BLaER1 treated with 17β-estradiol and CSF1 and Interleukin-3, amounts not matched to agents 10 nM and 100 nM (cell line): ENCODE measurements at regions not wholly inside any gene's neighbourhood (a gene's known extent, or its start where the extent isn't known, plus 50 kb on each side); places are given as distances from the start of the nearest gene placed in this dataset.

Experiments used
- H3K27ac ChIP-seq, 11 experiments: shearing (Covaris generic); formaldehyde crosslinking; 2 replicates each; pipeline ENCODE4 v1.8.1; 2022
- H3K27me3 ChIP-seq, 11 experiments: shearing (Covaris generic); formaldehyde crosslinking; 2 replicates each; pipeline ENCODE4 v1.8.1; 2022
- H3K36me3 ChIP-seq, 11 experiments: shearing (Covaris generic); formaldehyde crosslinking; 2 replicates each; pipeline ENCODE4 v1.8.1; 2022
- H3K4me1 ChIP-seq, 10 experiments: shearing (Covaris generic); formaldehyde crosslinking; 2 replicates each; pipeline ENCODE4 v1.8.1; 2022
- H3K4me2 ChIP-seq, 11 experiments: shearing (Covaris generic); formaldehyde crosslinking; 2 replicates each; pipeline ENCODE4 v1.8.1; 2022
- H3K4me3 ChIP-seq, 10 experiments: shearing (Covaris generic); formaldehyde crosslinking; 2 replicates each; pipeline ENCODE4 v1.8.1; 2022
- H3K9ac ChIP-seq, 11 experiments: shearing (Covaris generic); formaldehyde crosslinking; 2 replicates each; pipeline ENCODE4 v1.8.1; 2022
- H3K9me3 ChIP-seq, 11 experiments: shearing (Covaris generic); formaldehyde crosslinking; replicated peaks in 1 of 11; 2 replicates each; pipeline ENCODE4 v1.8.1; 2022
- H4K20me1 ChIP-seq, 11 experiments: shearing (Covaris generic); formaldehyde crosslinking; 2 replicates each; pipeline ENCODE4 v1.8.1; 2022
- Cebpa-rat ChIP-seq, 11 experiments: shearing (Covaris generic); IDR thresholded peaks; 2 replicates each; pipeline ENCODE4 v1.8.1; 2022

DNA sequence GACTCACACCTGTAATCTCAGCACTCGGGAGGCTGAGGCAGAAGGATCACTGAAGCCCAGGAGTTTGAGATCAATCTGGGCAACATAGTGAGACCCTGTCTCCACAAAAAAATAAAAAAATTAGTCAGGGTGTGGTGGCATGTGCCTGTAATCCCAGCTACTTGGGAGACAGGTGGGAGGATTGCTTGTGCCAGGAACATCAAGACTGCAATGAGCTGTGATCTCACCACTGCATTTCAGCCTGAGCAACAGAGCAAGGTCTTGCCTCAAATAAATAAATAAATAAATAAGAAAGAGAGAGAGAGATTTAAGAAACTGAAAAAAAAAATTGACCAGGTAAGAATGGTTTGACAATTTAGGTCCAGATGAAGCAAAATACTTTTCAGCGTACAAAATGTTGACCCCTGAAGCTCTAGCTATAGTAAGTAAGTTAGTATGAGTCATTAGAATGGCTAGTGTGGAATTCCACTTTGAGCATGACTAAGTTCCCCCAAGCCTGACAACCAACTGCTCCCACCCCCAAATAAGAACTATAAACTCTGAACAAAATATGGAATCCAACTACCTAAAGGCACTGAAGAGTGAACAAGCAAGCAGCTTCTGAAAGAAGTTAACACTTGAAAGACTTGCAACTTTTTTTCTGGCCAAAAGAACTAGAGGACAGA, 217.8 kb upstream of the TLE4 start:
- TF ChIP-seq Cebpa-rat (IDR thresholded peaks at IDR 0.05): no peak
- no peak overlapping the region for H3K4me3 ChIP-seq
- H3K9me3 ChIP-seq: peaks cover 0 to 7% (median 0%) of the 10 kb centered on the region in 11 experiments; a peak in 4 of 22 replicates
- peak overlapping the region in 1 of 11 experiments; percentile 39; a peak in 2 of 22 replicates for H3K4me2 ChIP-seq
- H3K27me3 ChIP-seq: no peaks in the 10 kb centered on the region
- H4K20me1 ChIP-seq: no peaks in the 10 kb centered on the region
- H3K9ac ChIP-seq: no peak overlapping the region
- H3K27ac ChIP-seq: no peak overlapping the region
- H3K4me1 ChIP-seq: peaks cover 0 to 49% (median 9%) of the 10 kb centered on the region in 10 experiments; a peak in 9 of 20 replicates
- H3K36me3 ChIP-seq: no peaks in the 10 kb centered on the region

DNA sequence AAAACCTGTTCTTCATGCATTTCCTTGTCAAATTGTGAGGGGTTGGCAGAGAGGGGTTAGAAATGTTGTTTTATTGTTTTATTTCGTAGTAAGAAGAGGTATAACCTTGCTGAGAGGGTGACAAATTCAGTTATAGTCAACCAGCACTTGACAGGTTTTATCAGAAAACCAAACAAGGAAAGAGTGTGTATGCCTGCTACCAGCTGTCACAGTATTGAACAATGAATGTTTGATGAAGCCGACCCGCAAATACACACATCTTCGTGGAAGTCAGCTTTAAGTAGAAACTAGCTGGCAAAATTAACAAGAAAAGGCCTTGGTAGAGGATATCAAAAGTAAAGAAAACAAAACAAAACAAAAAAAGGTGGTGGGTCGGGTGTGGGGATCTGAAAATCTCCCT, 214.6 kb upstream of the TLE4 start:
- Histone ChIP-seq H3K27ac (peak overlapping the region in 5 of 11 experiments; percentile 6 to 52 (median 40); a peak in 6 of 22 replicates), H3K9me3 (peaks cover 0 to 7% (median 0%) of the 10 kb centered on the region in 11 experiments; a peak in 3 of 22 replicates), H3K9ac (no peak overlapping the region), H3K4me2 (peak overlapping the region in 4 of 11 experiments; percentile 27 to 72 (median 46); a peak in 7 of 22 replicates), H3K36me3 (no peaks in the 10 kb centered on the region), H3K27me3 (no peaks in the 10 kb centered on the region), H3K4me1 (peaks cover 0 to 49% (median 9%) of the 10 kb centered on the region in 10 experiments; a peak in 9 of 20 replicates), H4K20me1 (no peaks in the 10 kb centered on the region), H3K4me3 (no peak overlapping the region)
- TF ChIP-seq Cebpa-rat (IDR thresholded peaks at IDR 0.05): no peak

DNA sequence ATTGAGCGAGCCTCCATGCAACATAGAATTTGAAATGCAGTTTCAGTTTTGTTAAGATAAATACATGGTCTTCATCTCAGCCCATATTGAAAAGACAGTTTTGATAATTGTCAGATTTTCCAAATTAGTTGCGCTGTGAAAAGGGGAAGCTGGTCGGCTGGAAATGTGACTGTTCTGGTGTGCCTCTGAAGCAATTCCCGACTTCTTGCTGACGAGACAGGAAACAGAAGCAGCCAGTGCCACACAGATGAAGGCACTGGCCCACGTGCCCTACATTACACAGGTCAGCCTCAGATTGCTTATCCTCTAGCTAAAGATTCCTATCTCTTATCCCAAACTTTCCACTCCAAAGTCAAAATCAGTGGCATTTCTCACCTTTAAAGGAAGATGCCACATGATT, 214.1 kb upstream of the TLE4 start:
- Histone ChIP-seq H3K36me3 (no peaks in the 10 kb centered on the region), H3K27me3 (no peaks in the 10 kb centered on the region), H3K4me3 (no peak overlapping the region), H3K9me3 (peaks cover 0 to 7% (median 0%) of the 10 kb centered on the region in 11 experiments; a peak in 3 of 22 replicates), H4K20me1 (no peaks in the 10 kb centered on the region), H3K27ac (peak overlapping the region in 3 of 11 experiments; percentile 40 to 52 (median 49); a peak in 4 of 22 replicates), H3K4me1 (peaks cover 0 to 49% (median 9%) of the 10 kb centered on the region in 10 experiments; a peak in 9 of 20 replicates), H3K9ac (no peak overlapping the region), H3K4me2 (peak overlapping the region in 4 of 11 experiments; percentile 27 to 72 (median 46); a peak in 6 of 22 replicates)
- TF ChIP-seq Cebpa-rat (IDR thresholded peaks at IDR 0.05): peak in 2 of 11 experiments; percentile 11 to 19; a peak in 2 of 22 replicates

DNA sequence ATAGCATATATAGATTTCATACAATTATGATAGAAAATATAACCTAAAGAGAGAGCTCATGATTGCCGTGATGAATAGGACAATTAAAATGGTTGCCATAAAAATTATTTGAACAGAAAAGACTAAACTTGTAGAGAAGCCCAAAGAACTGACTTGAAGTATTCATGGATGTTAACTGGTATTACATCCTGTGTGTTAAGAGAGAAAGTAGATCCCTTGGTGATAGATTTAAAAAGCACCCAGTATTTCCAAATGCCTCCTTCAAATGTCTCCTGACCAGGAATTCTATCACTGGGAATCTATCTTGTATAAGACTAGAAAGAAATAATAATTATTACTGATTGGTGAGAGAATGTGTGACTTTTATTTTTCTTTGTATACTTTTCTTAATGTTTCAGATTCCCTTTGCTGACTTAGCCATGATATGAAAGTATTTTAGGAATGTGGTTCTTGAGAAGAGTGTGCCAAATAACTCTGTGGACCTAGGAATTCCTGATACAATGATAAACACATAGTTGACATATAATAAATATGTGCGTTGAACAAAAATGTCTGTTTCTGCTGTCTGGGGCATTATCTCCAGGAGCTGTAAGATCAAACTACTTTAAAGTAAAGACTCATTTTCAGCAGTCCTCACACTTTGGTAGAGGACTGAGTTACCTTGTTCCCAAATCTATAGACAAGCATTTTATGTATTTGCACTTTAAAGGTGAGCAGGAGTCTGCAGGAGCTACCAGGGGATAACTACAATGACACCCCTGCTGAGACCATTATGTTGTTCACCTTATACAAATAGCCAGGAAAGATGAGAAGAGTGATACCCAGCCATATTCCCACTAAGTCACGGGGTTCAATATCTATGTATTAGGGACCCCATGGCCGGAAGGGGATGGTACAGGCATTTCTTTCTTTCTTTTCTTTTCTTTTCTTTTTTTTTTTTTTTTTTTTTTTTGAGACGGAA, 211.1 kb upstream of the TLE4 start:
- no peak overlapping the region for H3K4me3 ChIP-seq

DNA sequence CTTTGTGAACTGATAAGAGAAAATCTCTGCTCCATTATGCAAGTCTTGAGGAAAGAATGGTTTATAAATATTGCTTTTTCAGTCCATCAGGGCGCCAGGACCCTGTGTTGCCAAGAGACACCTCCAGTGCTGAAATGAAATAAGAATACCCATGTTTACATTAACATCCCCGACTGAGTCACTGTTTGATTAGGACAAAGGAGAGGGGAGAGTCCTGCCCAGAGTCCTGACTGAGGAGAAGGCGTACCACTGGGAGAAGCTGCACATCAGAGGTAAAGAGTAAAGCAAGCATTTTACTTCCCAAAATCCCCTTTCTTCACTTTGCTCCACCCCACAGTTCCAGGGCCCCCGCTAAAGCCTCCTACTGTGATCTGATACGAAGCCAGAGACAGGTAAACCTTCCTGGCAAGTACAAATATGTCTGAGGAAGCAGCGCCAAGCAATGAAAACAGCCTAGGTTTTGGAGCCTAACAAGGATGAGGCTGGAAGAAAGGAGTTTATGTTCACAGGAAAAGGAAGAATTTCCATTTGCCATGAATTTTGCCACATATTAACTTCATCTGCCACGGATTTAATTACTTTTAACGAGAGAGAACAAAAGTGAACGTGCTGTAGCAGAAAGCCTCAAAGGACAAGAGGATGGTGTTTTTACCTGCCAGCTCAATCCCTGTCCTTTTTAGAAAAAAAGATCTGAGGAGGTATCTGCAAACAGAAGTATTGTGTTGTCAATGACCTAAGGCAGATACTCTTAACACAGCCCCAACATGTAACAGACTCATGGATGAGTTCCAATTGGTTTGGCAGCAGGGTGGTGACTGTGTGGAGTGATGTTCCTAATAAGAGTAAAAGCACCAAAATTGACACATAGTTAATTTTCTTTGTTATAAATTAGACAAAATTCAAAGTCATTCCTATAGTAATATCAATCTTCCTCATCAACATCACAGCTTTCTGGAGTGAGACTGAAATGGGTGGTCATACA, 209.4 kb upstream of the TLE4 start:
- Histone ChIP-seq H3K27ac (no peak overlapping the region), H3K9ac (no peak overlapping the region), H3K27me3 (no peaks in the 10 kb centered on the region), H3K4me2 (no peak overlapping the region), H3K36me3 (no peaks in the 10 kb centered on the region), H3K9me3 (peaks cover 0 to under 1% (median 0%) of the 10 kb centered on the region in 11 experiments; a peak in 1 of 22 replicates), H4K20me1 (no peaks in the 10 kb centered on the region), H3K4me1 (peaks cover 0 to 11% (median 0%) of the 10 kb centered on the region in 10 experiments; a peak in 8 of 20 replicates), H3K4me3 (no peak overlapping the region)
- no peak for TF ChIP-seq Cebpa-rat (IDR thresholded peaks at IDR 0.05)

More for the DNA sequence above, 211.1 kb upstream of the TLE4 start:
- Histone ChIP-seq H3K4me1 (peaks cover 0 to 28% (median 9%) of the 10 kb centered on the region in 10 experiments; a peak in 9 of 20 replicates), H3K9me3 (peaks cover 0 to 7% (median 0%) of the 10 kb centered on the region in 11 experiments; a peak in 3 of 22 replicates), H3K9ac (no peak overlapping the region), H3K27ac (no peak overlapping the region), H3K4me2 (no peak overlapping the region), H4K20me1 (no peaks in the 10 kb centered on the region), H3K27me3 (no peaks in the 10 kb centered on the region), H3K36me3 (no peaks in the 10 kb centered on the region)
- no peak for TF ChIP-seq Cebpa-rat (IDR thresholded peaks at IDR 0.05)

DNA sequence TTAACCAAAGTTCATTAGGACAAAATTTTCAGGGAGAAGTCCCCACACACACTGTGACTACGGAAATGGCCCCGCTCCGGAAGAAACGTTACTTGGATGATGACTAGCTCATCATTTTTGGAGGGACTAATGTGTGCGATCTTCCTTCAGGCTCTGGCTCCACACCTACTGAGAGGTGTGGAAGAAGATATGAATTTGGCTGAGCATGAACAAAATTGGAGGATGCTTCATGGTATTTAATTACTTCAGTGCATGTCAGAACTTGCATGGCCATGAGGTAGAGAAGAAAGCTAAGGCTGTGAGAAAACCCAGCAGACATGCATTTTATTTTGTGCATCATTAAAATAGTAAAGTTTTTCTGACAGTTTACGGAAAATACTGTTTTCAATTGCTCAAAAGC, 202.1 kb upstream of the TLE4 start:
- Histone ChIP-seq H3K4me1 (no peaks in the 10 kb centered on the region), H3K27ac (no peak overlapping the region), H3K9me3 (no peaks in the 10 kb centered on the region), H4K20me1 (no peaks in the 10 kb centered on the region), H3K4me2 (no peak overlapping the region), H3K27me3 (no peaks in the 10 kb centered on the region), H3K4me3 (no peak overlapping the region), H3K9ac (no peak overlapping the region), H3K36me3 (no peaks in the 10 kb centered on the region)
- no peak for TF ChIP-seq Cebpa-rat (IDR thresholded peaks at IDR 0.05)

DNA sequence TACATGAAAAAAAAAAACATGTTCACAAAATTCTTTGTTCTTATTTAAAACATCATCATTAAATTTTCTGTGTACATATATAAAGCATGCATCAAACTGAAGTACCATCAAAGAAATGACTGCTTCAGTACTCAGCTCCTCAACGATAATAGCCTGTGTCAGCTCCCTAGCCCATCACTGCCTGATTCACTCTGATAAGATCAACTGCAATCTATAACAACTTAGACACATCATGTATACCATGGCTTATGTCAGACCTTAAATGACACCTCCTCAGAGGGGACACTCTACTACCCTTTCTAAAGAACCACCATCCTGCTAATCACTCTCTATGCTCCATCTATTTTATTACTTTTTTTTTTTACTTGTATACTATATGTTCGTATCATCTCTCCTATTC, 200.5 kb upstream of the TLE4 start:
- Histone ChIP-seq H4K20me1 (no peaks in the 10 kb centered on the region), H3K4me3 (no peak overlapping the region), H3K9me3 (no peaks in the 10 kb centered on the region), H3K9ac (no peak overlapping the region), H3K27ac (no peak overlapping the region), H3K4me2 (no peak overlapping the region), H3K36me3 (no peaks in the 10 kb centered on the region), H3K4me1 (no peaks in the 10 kb centered on the region), H3K27me3 (no peaks in the 10 kb centered on the region)
- no peak for TF ChIP-seq Cebpa-rat (IDR thresholded peaks at IDR 0.05)

DNA sequence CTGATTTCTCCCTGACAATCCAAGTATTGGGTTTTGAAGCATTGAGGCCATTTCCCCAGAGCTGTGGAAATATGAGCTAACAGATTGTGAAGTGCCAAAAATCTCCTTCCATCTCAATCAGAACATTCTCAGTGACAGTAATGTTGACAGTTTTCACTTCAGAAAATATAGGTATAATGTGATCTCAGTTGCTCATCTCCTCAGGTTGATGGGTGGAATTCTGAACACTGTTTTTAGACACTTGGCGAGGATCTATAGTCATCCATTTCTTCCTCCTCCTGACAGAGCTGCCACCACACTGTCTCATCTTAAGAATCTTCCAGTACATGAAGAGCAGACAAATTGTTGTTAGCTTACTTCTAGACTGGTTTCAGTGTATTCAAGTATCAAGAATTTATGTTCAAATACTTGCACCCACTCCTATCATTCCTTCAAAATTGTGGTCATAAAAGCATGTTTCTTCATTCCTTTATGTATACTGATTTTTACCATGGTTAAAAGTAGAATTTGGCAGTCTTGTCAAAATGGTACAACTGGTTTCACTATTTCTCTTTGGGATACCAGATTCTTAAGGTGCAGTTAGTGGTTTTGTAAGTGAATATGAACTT, 199.7 kb upstream of the TLE4 start:
- no peak overlapping the region for H3K4me3 ChIP-seq
- H3K9me3 ChIP-seq: no peaks in the 10 kb centered on the region
- no peak for TF ChIP-seq Cebpa-rat (IDR thresholded peaks at IDR 0.05)
- H3K4me2 ChIP-seq: no peak overlapping the region
- no peaks in the 10 kb centered on the region for H3K4me1 ChIP-seq
- H3K27me3 ChIP-seq: no peaks in the 10 kb centered on the region
- H3K9ac ChIP-seq: no peak overlapping the region
- H4K20me1 ChIP-seq: no peaks in the 10 kb centered on the region
- H3K36me3 ChIP-seq: no peaks in the 10 kb centered on the region
- H3K27ac ChIP-seq: no peak overlapping the region
